Peyer's patch (tissue), 4 donors: ENCODE measurements at regions not wholly inside any gene's neighbourhood (a gene's known extent, or its start where the extent isn't known, plus 50 kb on each side); places are given as distances from the start of the nearest gene placed in this dataset.

Source experiments
- DNase-seq, 3 donors: peaks; one replicate each; pipeline ENCODE4 v3.0.0-alpha.2; 2017 to 2019
- H3K27ac ChIP-seq, 4 donors: fragments of 200-600 bp; sonication (generic); one replicate each; pipeline ENCODE4 v1.5.1; 2016 to 2019
- H3K27me3 ChIP-seq, 2 donors: fragments of 200-600 bp; sonication (generic); one replicate each; pipeline ENCODE4 v1.5.1; 2019
- H3K36me3 ChIP-seq, 3 donors: fragments of 200-600 bp; sonication (generic); one replicate each; pipeline ENCODE4 v1.5.1; 2016 to 2019
- H3K4me1 ChIP-seq, 4 donors: fragments of 200-600 bp; sonication (generic); one replicate each; pipeline ENCODE4 v1.5.1; 2016 to 2019
- H3K4me3 ChIP-seq, 4 donors: fragments of 200-600 bp; sonication (generic); 1 replicate in 3 of 4; 2 replicates in 1 of 4; pipeline ENCODE4 v1.5.1; 2016 to 2019; ENCODE audit warnings: mild to moderate bottlenecking in 1 of 4
- H3K9me3 ChIP-seq, 4 donors: fragments of 200-600 bp; sonication (generic); one replicate each; pipeline ENCODE4 v1.5.1; 2016 to 2019; ENCODE audit warnings: mild to moderate bottlenecking in 1 of 4
- CTCF ChIP-seq, 6 experiments: fragments of 450-650 bp in 4 of 6; fragments of 200-600 bp in 2 of 6; sonication (generic) in 1 of 6; IDR thresholded peaks; one replicate each; pipeline ENCODE4 v1.5.1; 2017 to 2019; ENCODE audit warnings: antibody characterized with exemption in 6 of 6, mild to moderate bottlenecking in 3 of 6, moderate library complexity in 1 of 6
- POLR2A ChIP-seq, 2 donors: fragments of 450-650 bp; IDR thresholded peaks; one replicate each; pipeline ENCODE4 v1.5.1; 2017; ENCODE audit warnings: antibody characterized with exemption in 2 of 2, mild to moderate bottlenecking in 2 of 2, moderate library complexity in 2 of 2

GRCh38 chr13:73169971-73170370 lies 111.2 kb downstream of the KLF5 start:
- peak overlapping the region in 3 of 4 donors; percentile 23 to 81 (median 67) for H3K27ac ChIP-seq
- no peaks in the 10 kb centered on the region for H3K27me3 ChIP-seq
- H3K4me3 ChIP-seq: no peak overlapping the region
- H3K4me1 ChIP-seq: peaks cover 0 to 34% (median 4%) of the 10 kb centered on the region in 4 donors
- TF ChIP-seq POLR2A (IDR thresholded peaks at IDR 0.05) (no peak), CTCF (IDR thresholded peaks at IDR 0.05) (no peak)
- DNase-seq: no peak
- no peaks in the 10 kb centered on the region for H3K36me3 ChIP-seq
- H3K9me3 ChIP-seq: no peaks in the 10 kb centered on the region

- Histone ChIP-seq H3K27me3 (no peaks in the 10 kb centered on the region), H3K27ac (peak overlapping the region in 2 of 4 donors; percentile 67 to 81), H3K4me3 (no peak overlapping the region), H3K9me3 (no peaks in the 10 kb centered on the region), H3K36me3 (no peaks in the 10 kb centered on the region), H3K4me1 (peaks cover 0 to 34% (median 4%) of the 10 kb centered on the region in 4 donors)
- no peak for DNase-seq
- TF ChIP-seq CTCF (IDR thresholded peaks at IDR 0.05): no peak
- TF ChIP-seq POLR2A (IDR thresholded peaks at IDR 0.05): no peak
These were observed 110.2 kb downstream of the KLF5 start for GRCh38 chr13:73168953-73169401.

DNA sequence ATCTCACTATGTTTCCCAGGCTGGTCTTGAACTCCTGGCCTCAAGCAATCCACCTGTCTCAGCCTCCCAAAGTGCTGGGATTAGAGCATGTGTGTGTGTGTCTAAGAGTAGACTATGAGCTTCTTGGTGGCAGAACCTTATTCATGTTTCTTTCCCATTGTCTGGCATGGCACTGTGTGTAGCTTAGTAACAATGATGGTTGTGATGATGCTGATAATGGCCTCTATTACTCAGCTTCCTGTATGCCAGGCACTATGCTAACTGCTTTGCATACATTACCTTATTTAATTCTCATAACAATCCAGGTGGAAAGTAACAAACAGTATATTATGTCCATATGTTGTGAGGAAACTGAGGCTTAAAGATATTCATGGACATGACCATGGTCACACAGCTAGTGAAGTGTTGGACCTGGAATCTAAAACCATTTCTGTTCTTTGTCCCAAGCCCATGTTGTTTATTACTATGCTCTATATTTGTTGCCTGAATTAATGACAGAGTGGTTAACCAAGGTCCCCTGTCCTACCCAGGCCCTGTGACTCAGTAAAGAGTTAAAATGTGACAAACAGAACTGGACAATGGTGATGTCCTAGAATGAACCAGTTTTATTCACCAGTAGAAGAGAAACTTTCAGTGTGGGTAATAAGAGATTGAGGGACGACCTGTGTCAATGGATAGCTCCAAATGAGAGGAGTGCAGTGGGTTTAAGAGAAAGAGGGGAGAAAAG lies 109.6 kb downstream of the KLF5 start:
- Histone ChIP-seq H3K27ac (peak overlapping the region in 1 of 4 donors; percentile 81), H3K4me1 (peaks cover 0 to 34% (median 4%) of the 10 kb centered on the region in 4 donors), H3K27me3 (no peaks in the 10 kb centered on the region), H3K9me3 (no peaks in the 10 kb centered on the region), H3K36me3 (no peaks in the 10 kb centered on the region), H3K4me3 (no peak overlapping the region)
- no peak for DNase-seq
- TF ChIP-seq CTCF (IDR thresholded peaks at IDR 0.05) (no peak), POLR2A (IDR thresholded peaks at IDR 0.05) (no peak)

GRCh38 chr13:73167028-73167820 lies 108.4 kb downstream of the KLF5 start:
- DNase-seq: no peak
- Histone ChIP-seq H3K4me1 (peaks cover 0 to 29% (median 4%) of the 10 kb centered on the region in 4 donors), H3K9me3 (no peaks in the 10 kb centered on the region), H3K4me3 (no peak overlapping the region), H3K36me3 (no peaks in the 10 kb centered on the region), H3K27ac (peak overlapping the region in 1 of 4 donors; percentile 10), H3K27me3 (no peaks in the 10 kb centered on the region)
- no peak for TF ChIP-seq POLR2A (IDR thresholded peaks at IDR 0.05)
- TF ChIP-seq CTCF (IDR thresholded peaks at IDR 0.05): no peak

- H3K27me3 ChIP-seq: no peaks in the 10 kb centered on the region
- TF ChIP-seq POLR2A (IDR thresholded peaks at IDR 0.05) (no peak), CTCF (IDR thresholded peaks at IDR 0.05) (no peak)
- no peak overlapping the region for H3K27ac ChIP-seq
- no peak for DNase-seq
- no peak overlapping the region for H3K4me3 ChIP-seq
- H3K36me3 ChIP-seq: no peaks in the 10 kb centered on the region
- peaks cover 0 to 29% (median 2%) of the 10 kb centered on the region in 4 donors for H3K4me1 ChIP-seq
- no peaks in the 10 kb centered on the region for H3K9me3 ChIP-seq
These were observed 107.4 kb downstream of the KLF5 start for GRCh38 chr13:73166204-73166603.
